Stimulated activated CD4-positive, alpha-beta T cell treated with anti-CD3 and anti-CD28 coated beads, Interleukin-4, amount 100 ng/mL, for 48 hours (primary cell): ENCODE measurements at regions not wholly inside any gene's neighbourhood (a gene's known extent, or its start where the extent isn't known, plus 50 kb on each side); places are given as distances from the start of the nearest gene placed in this dataset.

Source experiments
- DNase-seq, 2 donors: peaks; one replicate each; pipeline ENCODE4 v3.0.0-alpha.2; 2020; ENCODE audit warnings: low read depth in 2 of 2

DNA sequence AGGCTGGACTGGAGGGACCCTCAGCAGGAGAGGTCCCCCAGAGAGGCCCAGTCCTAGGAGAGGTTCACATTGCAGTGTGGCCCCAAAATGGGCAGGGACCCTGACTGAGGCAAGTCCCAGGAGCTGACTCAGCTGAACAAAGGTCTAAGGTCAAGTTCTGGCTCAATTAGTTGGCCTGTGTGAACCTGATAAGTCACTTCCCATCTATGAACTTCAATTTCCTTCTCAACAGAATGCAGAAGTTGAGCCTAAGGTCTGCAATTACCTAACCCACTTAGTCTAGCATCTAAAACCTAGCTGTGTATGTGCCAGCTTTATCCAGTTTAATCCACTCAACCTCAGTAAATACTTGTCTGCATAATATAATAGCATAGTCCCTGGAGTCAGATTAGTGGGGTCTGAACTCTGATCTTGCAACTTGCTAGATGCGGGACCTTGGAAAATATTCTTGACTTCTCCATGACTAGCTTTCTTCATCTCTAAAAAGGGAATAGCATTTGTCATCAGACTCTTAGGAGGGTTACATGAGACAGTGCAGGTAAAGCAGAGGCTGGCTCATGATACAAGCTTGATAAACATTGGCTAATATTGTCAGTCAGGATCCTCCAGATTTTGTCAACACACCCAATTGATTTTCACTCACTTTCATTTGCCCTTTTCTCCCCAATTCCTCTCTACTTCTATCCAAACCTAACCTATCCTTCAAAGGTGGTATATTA, 465.5 kb downstream of the INSC start:
- DNase-seq, result no peak

DNA sequence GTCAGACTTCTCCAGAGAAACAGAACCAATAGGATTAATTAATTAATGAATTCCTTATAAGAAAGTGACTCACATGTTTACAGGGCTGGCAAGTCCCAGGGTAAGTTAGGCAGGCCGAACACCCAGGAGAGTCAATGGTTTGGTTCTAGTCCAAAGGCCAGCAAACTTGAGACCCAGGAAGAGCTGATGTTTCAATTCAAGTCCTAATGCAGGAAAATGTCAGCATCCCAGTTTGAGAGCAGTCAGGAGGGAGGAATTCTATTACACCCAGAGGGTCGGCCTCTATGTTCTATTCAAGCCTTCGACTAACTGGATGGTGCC, 466.0 kb downstream of the INSC start:
- no peak for DNase-seq

DNA sequence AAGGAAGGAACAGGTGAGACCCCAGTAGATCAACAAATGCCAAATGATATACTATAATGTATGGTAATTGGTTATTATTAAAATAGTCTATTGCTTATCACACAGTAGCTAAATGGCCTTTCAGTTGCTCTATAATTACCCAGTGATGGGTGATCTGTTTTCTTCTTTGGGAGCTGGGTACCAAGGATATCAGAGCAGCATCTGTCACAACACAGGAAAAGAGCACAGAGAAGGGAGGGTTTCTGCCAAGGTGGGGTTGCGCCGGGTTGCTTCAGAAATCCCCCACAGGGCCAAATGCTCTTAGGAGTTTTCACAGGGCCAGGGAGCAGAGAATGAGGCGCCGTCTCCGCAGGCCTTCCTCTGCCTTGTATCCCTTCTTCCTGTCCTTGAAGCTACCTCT, 469.4 kb downstream of the INSC start:
- DNase-seq, result no peak

DNA sequence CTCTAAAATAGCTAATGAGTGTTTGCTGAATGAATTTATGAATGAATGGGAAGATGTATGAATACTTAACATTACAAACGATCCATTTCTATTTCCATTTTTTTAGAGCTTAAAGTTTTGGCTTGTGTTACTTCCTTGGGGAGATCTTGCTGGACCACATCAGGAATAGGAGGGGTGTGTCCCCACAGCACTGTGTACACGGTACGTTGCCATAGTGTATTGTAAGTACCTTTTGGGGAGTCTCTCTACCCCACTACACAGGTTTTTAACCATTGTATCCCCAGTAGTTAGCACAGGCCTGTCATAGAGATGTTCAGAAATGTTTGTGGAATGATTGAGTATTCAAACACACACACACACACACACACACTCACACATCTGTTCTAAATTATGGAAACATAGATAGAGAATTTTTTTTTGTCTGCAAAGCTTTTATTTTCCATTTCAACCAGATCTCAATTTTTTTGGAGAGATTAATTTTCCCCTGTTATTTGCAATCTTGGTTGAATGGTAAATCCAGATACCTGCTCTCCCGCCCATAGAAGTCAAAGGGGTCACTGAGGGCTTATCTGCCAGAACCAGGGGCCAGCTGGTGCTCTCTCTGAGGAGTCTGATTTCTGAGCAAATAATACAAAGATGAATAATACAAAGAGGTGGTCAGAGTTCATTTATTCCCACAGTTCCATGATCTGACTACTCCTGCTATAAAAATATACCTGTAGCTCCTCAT, 471.0 kb downstream of the INSC start:
- DNase-seq, result no peak

DNA sequence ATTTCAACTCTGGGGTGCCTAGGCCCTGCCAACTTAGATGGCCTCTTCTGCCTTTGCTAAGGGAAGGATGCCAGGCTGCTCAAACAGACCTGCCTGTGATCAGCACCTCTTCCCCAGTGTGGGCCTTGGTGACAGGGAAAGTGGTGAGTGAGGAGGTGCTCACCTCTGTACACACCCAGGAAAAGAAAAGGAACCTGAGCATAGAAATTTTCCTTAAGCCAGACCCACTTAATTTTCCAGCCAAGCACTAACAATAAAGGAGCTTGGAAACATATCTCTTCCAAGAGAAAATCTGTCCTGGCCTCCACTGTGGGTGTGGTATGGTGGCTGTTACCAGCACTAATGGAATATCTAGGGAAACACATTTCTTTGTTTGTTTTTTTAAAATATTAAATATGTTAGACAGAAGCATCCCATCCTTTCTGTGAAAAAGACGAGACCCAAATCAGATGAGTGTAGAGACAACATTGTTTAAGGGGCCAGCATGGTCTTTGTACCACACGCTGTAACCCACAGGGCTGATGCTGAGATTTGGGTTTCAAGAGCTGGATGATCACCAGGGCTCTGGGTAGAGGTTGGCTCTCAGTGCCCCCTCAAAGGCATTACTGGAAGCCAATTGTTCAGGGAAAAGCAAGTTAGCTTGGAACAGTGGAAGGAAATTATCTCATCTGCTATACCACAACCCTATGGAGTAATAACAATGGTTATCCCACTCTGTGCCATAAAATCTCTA, 472.2 kb downstream of the INSC start:
- no peak for DNase-seq

DNA sequence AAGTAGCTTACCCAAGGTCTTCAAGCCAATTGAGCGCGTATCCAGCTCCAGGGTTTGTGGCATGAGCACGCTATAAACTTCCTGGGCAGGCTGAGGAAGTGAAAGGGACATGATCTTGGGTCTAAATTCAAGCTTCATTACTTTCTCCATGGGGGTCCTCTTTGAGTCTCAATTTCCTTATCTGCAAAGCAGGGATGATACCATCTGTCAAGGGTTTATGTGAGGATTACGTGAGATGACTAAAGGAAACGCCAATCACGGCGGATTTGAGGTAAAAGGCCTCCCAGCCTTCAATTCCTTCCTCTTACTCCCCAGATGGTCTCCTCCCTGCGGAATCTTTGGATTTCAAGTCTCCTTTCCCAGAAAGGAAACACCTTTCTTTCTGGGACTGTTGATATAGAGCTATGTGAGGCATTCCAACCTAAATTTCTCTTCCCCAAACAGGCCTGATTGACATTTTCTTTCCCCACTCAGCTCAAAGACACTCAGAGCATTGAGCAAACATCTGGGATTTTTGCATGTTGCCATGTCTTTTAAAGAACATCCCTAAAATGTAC, 474.4 kb downstream of the INSC start:
- no peak for DNase-seq

DNA sequence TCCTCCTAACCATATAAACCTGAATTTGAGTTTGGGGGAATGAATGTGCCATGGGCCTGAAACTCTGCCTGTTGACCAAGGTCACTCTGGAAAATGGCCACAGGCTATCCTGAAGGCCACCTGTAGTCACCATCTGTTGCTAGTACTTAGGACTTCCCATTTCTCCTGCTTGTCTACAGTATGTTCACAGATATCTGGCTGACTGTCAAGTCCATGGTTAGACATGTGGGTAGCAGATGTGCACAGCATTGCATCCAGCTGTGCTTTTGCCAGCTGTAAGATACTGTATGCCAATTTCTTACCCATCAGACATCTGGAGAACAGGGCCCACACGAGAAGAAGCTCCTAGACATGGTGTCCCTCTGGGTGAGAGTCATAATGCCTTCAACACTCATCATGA, 475.4 kb downstream of the INSC start:
- no peak for DNase-seq

DNA sequence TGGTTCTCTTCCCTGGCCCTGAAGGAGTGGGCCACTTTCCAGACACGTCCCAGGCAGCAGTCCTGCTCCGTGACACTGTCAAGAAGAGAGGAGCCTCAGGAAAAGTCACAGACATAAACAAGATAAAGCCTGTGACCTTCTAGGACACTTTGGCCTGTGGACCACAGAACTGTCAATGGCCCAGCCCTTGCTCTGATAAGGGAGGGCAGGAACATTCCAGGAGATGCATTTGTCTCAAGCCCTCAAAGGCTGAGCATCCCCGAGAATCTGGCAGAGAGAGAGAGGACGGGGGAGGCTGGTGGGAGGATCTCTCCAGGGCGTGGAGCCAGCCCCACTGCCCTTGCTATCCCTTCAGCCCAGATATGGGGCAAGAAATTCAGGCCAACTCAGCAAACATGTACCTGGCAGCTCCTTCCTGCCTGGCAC, 476.4 kb downstream of the INSC start:
- no peak for DNase-seq

DNA sequence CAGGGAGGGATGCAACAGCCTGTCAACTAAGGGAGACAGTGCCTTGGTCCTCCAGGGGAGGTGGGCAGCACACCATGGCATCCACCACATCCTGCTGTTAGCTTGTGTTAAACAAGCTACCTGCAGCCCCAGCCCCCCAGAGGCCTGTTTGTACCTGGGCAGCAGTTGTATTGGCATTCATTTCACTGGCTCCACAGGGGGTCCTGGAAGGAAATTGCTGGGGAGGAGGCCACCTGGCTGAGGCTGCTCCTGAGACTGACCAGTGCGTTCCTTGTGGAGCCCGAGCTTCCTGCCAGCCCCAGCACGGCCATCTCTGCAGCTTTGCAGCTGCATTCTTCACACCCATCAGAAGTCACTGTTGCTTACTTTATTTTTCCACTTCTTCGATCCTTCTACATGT, 479.9 kb downstream of the INSC start:
- DNase-seq, result no peak

DNA sequence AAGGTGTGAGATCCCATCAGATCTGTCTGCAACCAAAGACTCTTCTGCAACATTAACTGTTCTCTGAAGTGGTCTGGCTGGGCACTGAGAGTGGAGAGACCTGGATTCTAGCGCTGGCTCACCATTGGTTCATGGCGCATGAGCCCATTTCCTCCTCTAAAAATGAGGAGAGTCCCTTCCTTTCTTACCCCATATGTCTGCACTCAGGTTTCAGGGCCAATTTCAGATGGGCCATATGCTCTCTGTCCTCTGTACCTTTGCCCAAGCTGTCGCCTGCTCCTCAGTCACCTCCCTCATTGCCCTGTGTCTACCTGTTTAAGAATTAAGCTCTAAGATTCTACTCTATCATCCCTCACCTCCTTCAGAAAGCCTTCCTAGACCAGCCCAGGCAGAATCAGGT, 484.7 kb downstream of the INSC start:
- no peak for DNase-seq

DNA sequence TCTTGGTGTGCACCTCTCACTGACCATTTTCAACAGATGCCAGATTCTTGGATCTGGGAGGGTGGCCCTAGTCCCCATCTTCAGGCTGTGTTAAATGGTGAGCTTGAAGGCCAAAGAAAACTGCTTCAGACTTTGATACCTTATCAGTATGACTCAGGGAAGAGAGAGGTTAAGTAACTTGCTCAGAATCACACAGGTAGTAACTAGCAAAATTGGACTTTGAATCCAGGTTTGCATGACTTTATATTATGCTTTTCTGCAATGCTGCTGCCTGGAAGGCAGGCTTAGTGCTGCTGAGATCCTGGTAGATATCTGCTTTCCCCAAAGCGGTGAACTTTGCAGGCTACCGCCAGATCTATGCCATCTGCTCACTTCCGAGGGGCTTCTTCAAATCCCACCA, 487.3 kb downstream of the INSC start:
- DNase-seq, result no peak

DNA sequence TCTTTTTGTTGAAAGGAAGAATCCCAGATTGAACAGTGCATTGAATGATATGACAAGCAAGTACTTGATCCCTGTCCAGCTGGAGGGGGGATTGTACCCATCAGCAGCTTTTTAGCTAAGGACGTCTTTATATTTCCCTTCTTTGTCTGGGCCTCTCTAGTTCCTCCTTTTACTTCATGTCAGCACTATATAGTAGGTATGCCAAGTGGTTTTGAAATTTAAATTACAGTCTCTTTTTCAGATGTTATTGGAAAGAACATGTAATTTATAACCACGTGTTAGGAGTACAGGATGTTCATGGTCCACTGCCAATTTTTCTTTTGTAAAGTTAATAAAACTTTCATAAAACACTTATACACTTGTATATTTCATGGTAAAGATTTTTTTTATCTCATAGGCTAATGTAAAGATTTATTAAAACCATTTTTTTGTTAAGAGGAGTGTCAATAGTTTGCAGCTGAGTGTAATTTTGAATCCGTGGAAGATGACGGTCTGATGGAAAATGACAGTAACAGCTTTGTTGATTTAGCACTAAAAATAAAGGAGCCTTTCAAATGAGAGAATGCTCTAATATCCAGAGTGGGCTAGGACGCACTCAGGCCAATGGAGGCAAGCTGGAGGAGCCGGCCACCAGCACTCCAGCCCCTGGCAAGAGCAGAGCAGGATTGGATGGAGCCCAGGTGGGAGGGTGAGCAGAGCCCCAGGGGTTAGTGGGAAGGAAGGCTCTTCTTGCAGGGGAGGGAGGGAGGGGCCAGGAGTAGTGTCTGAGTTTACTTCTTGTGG, 488.3 kb downstream of the INSC start:
- DNase-seq, result no peak

DNA sequence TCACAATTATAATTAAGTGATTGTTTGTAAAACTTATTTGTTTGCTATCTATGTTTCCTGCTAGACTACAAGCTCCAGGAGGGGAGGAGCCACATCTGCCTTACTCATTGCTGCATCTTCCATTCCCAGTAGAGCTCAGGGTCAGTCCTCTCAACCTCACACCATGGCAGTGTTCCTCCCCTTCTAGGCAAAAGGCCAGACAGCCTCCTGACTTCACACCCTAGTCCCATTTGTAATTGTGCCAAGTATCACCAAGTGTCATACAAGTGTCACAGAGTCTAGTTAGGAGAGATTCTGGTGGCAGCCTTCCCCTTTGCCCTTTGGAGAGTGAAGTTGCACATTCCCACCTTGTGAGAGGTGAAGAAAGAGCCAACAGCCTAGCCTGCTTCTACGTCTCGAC, 490.4 kb downstream of the INSC start:
- no peak for DNase-seq

DNA sequence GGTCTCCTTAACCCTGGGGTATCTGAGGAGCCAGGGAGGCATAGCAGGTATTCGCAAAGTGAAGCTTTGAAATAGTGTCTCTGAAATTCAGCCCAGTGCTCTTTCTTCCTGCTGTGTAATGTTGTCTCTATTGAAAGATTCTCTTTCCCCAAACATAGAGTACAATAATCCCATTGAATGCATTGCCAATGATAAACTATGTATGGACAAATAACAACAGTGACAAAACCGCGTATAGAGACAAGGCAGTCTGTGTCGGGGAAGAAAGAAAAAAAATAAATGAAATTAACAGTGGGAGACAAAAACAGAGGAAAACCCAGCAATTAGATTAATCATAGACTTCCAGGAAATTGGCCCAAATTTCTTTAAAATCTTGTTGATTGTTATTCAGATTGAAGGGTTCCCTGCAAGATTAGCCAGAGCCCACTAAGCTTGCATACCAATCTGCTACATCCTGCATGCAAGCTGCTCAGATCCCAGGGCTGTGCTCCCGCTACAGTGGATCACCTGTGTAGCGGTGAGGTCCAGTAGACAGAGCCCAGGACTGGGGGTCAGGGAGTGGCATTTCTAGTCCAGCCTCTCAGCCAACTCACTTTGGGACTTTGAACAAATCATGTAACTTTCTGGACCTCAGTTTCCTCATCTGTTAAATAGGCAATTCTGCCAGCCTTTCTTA, 492.8 kb downstream of the INSC start:
- no peak for DNase-seq

DNA sequence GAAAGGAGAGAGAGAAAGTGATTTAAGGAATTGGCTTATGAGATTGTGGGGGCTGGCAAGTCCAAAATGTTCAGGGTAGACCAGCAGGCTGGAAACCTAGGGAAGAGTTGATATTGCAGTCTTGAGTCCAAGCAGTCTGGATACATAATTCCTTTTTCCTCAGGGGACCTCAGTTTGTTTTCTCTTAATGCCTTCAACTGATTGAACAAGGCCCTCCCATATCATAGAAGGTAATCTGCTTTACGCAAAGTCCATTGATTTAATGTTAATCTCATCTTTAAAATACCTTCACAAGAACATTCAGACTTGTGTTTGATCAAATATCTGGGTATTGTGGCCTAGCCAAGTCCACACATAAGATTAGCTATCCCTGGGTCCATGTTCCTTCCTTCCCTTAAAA, 494.7 kb downstream of the INSC start:
- DNase-seq, result no peak

DNA sequence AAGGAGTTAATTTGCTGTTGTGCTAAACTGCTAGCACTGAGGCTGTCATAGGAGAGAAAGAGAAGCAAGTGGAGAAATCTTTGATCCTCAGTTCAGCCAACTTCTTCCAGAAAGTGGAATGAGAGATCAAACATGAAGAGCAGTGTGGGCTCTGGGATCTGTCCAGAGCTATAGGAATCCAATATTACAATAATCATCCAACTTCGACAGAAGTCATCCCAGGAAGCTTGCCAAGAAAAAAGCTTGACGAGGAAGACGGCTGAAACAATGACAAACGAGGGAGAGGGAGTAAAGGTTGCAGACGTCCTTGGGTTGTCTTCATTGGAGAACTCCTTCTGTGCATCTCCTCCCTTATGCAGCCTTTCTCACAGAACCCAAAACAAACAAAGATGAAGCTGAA, 496.2 kb downstream of the INSC start:
- no peak for DNase-seq

DNA sequence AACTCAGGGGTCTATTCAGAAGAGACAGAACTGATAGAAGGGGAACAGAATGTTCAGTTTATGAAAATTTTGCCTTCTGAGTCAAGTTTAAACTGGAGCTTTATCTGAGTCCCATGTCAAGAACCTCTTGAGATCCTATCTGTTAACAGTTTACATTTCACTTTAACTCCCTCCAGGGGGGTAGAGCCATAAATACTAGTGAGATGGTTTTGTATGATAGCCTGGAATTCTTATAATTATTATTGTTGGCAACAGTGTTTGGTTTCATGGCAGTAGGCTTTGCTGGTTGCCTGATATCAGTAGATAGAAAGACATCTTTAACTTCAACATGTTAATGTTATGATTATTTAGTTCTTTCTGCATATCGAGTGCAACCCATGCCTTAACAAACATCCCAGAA, 498.5 kb downstream of the INSC start:
- DNase-seq, result no peak

DNA sequence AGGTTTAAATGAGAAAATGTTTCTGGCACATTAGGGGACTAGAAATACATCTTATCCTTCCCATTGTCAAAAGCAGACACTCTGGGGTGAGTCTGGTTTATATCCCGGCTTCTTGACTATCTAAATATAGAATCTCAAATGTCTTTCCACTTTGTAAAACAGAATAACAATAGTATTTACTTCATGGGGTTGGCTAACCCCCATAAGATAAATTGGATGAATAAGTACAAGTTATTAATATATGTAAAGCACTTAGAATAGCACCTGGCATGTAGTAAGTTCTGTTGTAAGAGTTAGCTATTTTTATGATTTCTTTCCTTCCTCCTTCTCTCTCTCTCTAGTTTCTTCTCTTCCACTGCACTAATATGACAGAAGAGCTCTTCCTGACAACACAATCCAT, 499.1 kb downstream of the INSC start:
- DNase-seq, result no peak

DNA sequence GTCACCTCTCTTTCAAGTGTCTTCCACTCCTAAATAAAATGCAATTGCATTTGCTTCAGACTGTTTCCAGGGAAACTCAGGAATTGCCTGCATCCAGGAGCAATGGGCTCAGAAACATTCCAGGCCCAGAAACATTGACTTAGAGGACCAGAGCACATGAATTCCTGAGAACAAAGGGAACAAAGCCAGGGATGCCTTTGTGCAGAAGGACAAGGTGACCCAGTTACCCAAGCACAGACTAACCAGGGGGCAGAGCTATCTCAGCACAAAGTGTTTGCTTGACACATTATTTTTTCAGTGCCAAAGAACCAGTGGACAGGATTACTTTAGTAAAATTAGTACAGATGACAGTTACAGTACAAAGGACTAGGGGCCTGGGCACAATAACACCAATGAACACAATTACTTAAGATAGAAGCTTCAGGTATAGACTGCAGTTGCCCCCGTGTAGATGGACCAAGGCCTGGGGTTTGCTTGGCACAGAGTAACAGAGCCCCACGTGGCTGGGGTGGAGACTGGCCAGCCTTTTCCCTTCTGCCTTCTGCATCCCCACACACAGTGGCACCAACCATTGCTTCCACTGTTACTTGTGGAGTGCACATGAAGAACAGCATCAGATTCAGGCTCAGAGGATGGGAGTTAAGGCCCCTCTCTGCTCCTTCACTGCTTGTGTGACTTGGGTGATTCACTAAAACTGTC, 500.8 kb downstream of the INSC start:
- DNase-seq, result no peak

DNA sequence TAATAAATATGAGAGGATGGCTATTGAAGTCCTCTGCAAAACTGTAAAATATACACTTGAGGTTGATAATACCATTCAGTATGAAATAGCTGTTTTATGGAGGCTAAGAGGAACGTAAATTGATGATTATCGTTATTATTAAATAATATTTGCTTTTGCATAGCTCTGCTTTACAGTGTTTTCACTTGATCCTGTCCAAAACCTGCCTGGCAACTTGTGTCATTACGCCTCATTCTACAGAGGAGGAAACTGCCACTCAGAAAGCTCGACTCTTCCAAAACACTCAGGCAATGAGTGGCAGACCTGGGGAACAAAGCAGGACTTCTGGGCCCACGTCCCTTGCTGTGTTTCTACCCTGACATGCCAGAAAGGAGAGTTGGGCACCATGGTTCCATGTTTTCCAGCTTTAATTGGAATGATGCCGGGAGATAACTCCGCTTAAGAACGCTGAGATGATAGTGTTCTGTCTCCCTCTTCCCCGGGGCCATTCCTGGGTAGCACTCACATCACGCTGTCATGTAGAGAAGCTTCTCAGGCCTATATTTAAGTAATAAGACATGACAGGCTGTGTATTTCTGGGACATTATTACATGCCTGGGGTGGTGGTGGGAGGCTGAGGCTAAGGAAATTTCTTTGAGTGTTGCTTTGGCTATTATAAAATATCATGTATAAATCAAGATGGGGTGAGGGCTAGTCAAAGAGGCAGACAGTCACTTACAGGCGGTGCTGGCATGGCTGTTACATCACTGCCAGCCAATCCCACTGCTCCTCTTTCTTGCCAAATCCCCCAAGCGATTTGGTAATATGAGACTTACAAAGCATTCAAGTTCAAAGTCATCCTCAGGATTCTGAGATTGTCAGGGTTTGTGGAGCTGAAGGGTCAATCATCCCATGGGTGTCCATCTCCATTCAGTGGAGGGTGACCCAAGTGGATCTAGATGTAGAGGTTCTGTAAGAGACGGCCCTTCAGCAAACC, 501.7 kb downstream of the INSC start:
- DNase-seq, result no peak
